IMR-90 (cell line): ENCODE measurements at regions not wholly inside any gene's neighbourhood (a gene's known extent, or its start where the extent isn't known, plus 50 kb on each side); places are given as distances from the start of the nearest gene placed in this dataset.

Experiments
- ATAC-seq: fragments of 200-7000 bp; cut with Tn5 transposase; 2 replicates; pipeline ENCODE4 v1.9.1; 2020; ENCODE audit warnings: low read depth, mild to moderate bottlenecking, moderate library complexity
- BruUV-seq: library from RNA; stranded (reverse); fragments of 400-500 nt; replicated peaks from 2 replicates; lab custom pipeline; 2021; lab: Mats Ljungman, UMichigan
- CTCF ChIA-PET: fragments of 300-600 bp; formaldehyde crosslinking; extraction: SDS; loops from one replicate; lab custom pipeline; 2021; ENCODE audit warnings: antibody characterized with exemption; lab: Yijun Ruan, JAX
- POLR2A ChIA-PET: fragments of 300-600 bp; sonication (Branson Sonifier 250); formaldehyde crosslinking; loops from one replicate; lab custom pipeline; 2022; ENCODE audit warnings: antibody characterized with exemption; ENCODE audit not compliant: unreplicated experiment; lab: Charles Lee
- DNase-seq: peaks from one replicate; pipeline ENCODE4 v3.0.0; 2013
- H2AFZ ChIP-seq: replicated peaks from 2 replicates; pipeline ENCODE3; 2013; ENCODE audit warnings: low read length, mild to moderate bottlenecking; ENCODE audit not compliant: poor library complexity
- H2AK5ac ChIP-seq: 2 replicates; pipeline ENCODE4 v1.6.1; 2013; ENCODE audit warnings: low read depth, low read length, inconsistent platforms
- H2AK9ac ChIP-seq: replicated peaks from 2 replicates; pipeline ENCODE3; 2013; ENCODE audit warnings: mild to moderate bottlenecking, low read depth, low read length, moderate library complexity; ENCODE audit not compliant: poor library complexity
- H2BK120ac ChIP-seq: 2 replicates; pipeline ENCODE4 v1.6.1; 2013; ENCODE audit warnings: low read depth, low read length, inconsistent platforms
- H2BK15ac ChIP-seq: 3 replicates; pipeline ENCODE4 v1.6.1; 2013; ENCODE audit warnings: low read depth, low read length, inconsistent platforms
- H2BK20ac ChIP-seq: 2 replicates; pipeline ENCODE4 v1.6.1; 2013; ENCODE audit warnings: low read depth, mild to moderate bottlenecking, inconsistent platforms, low read length, moderate library complexity
- H2BK5ac ChIP-seq: 2 replicates; pipeline ENCODE4 v1.6.1; 2013; ENCODE audit warnings: mild to moderate bottlenecking, low read depth, low read length, inconsistent platforms; ENCODE audit not compliant: poor library complexity, severe bottlenecking
- H3K14ac ChIP-seq: replicated peaks from 2 replicates; pipeline ENCODE4 v1.6.1; 2013; ENCODE audit warnings: low read depth, low read length, inconsistent platforms
- H3K18ac ChIP-seq: 2 replicates; pipeline ENCODE4 v1.6.1; 2013; ENCODE audit warnings: low read depth, low read length, control low read depth
- H3K23ac ChIP-seq: 2 replicates; pipeline ENCODE4 v1.6.1; 2013; ENCODE audit warnings: low read depth, low read length, inconsistent platforms
- H3K27ac ChIP-seq: 2 replicates; pipeline ENCODE4 v1.5.1; 2013; ENCODE audit warnings: mild to moderate bottlenecking, control low read depth, low read length; ENCODE audit not compliant: insufficient read depth
- H3K27me3 ChIP-seq: 2 replicates; pipeline ENCODE4 v1.6.1; 2013; ENCODE audit warnings: low read length; ENCODE audit not compliant: control insufficient read depth, insufficient read depth
- H3K36me3 ChIP-seq: 2 replicates; pipeline ENCODE4 v1.6.1; 2013; ENCODE audit warnings: low read length, mixed read lengths; ENCODE audit not compliant: control insufficient read depth, insufficient read depth
- H3K4ac ChIP-seq: 2 replicates; pipeline ENCODE4 v1.6.1; 2013; ENCODE audit warnings: low read depth, low read length, inconsistent platforms
- H3K4me1 ChIP-seq: 2 replicates; pipeline ENCODE4 v1.6.1; 2013; ENCODE audit warnings: low read length, mixed read lengths; ENCODE audit not compliant: control insufficient read depth, insufficient read depth
- H3K4me2 ChIP-seq: 2 replicates; pipeline ENCODE4 v1.6.1; 2013; ENCODE audit warnings: low read depth, mild to moderate bottlenecking, control low read depth, low read length, moderate library complexity
- H3K4me3 ChIP-seq: 2 replicates; pipeline ENCODE4 v1.5.1; 2013; ENCODE audit warnings: low read depth, mild to moderate bottlenecking, control low read depth, low read length, moderate library complexity; ENCODE audit not compliant: insufficient read depth
- H3K56ac ChIP-seq: 2 replicates; pipeline ENCODE4 v1.6.1; 2013; ENCODE audit warnings: low read length, inconsistent platforms; ENCODE audit not compliant: insufficient read depth; ENCODE audit errors: extremely low read depth
- H3K79me1 ChIP-seq, 2 experiments: 2 replicates each; pipeline ENCODE4 v1.6.1; 2013; ENCODE audit warnings: low read length in 2 of 2, inconsistent platforms in 1 of 2, low read depth in 1 of 2
- H3K9ac ChIP-seq: 2 replicates; pipeline ENCODE4 v1.6.1; 2013; ENCODE audit warnings: low read depth, low read length, control low read depth
- H3K9me1 ChIP-seq: 2 replicates; pipeline ENCODE4 v1.6.1; 2013; ENCODE audit warnings: low read length, inconsistent platforms; ENCODE audit not compliant: insufficient read depth
- H3K9me3 ChIP-seq: 2 replicates; pipeline ENCODE4 v1.6.1; 2013; ENCODE audit warnings: low read length; ENCODE audit not compliant: control insufficient read depth, insufficient read depth
- H4K20me1 ChIP-seq: 2 replicates; pipeline ENCODE4 v1.6.1; 2013; ENCODE audit warnings: low read length, inconsistent platforms; ENCODE audit not compliant: insufficient read depth
- H4K5ac ChIP-seq: 2 replicates; pipeline ENCODE4 v1.6.1; 2013; ENCODE audit warnings: mild to moderate bottlenecking, low read depth, low read length, control low read depth
- H4K8ac ChIP-seq, 2 experiments: 2 replicates each; pipeline ENCODE4 v1.6.1; 2013; ENCODE audit warnings: low read depth in 2 of 2, low read length in 2 of 2, control low read depth in 1 of 2, inconsistent platforms in 1 of 2
- H4K91ac ChIP-seq: 2 replicates; pipeline ENCODE4 v1.6.1; 2013; ENCODE audit warnings: low read depth, low read length, inconsistent platforms; ENCODE audit not compliant: insufficient read depth
- BHLHE40 ChIP-seq: fragments of 150-350 bp; IDR thresholded peaks from 2 replicates; pipeline ENCODE4 v1.6.1; 2016; ENCODE audit warnings: mild to moderate bottlenecking, low read depth, low read length
- CEBPB ChIP-seq: IDR thresholded peaks from 2 replicates; pipeline ENCODE4 v1.6.1; 2012; ENCODE audit warnings: low read depth, low read length, improper control_type of control experiment
- CHD1 ChIP-seq: IDR thresholded peaks from 2 replicates; pipeline ENCODE4 v1.6.1; 2012; ENCODE audit warnings: low read depth, low read length, improper control_type of control experiment
- CTCF ChIP-seq: conservative IDR thresholded peaks from 2 replicates; pipeline ENCODE4 v1.5.1; 2012; ENCODE audit warnings: mild to moderate bottlenecking, low read depth, low read length, improper control_type of control experiment
- ELK1 ChIP-seq: fragments of 150-350 bp; IDR thresholded peaks from 2 replicates; pipeline ENCODE4 v1.6.1; 2016; ENCODE audit warnings: low read depth, mild to moderate bottlenecking, low read length, moderate library complexity, borderline replicate concordance
- FOS ChIP-seq: fragments of 150-350 bp; IDR thresholded peaks from 2 replicates; pipeline ENCODE4 v1.6.1; 2016; ENCODE audit warnings: low read depth, low read length
- MAFK ChIP-seq: IDR thresholded peaks from 2 replicates; pipeline ENCODE4 v1.6.1; 2012; ENCODE audit warnings: low read depth, low read length, improper control_type of control experiment
- MAZ ChIP-seq: IDR thresholded peaks from 2 replicates; pipeline ENCODE4 v1.6.1; 2012; ENCODE audit warnings: low read depth, mild to moderate bottlenecking, low read length, improper control_type of control experiment, moderate library complexity, borderline replicate concordance
- MXI1 ChIP-seq: IDR thresholded peaks from 2 replicates; pipeline ENCODE4 v1.6.1; 2012; ENCODE audit warnings: low read depth, mild to moderate bottlenecking, low read length, moderate library complexity, borderline replicate concordance
- NFE2L2 ChIP-seq: fragments of 150-350 bp; IDR thresholded peaks from 2 replicates; pipeline ENCODE4 v1.6.1; 2016; ENCODE audit warnings: low read depth, mild to moderate bottlenecking, low read length
- POLR2A ChIP-seq: IDR thresholded peaks from 2 replicates; pipeline ENCODE4 v1.6.1; 2012; ENCODE audit warnings: mild to moderate bottlenecking, low read depth, low read length
- RAD21 ChIP-seq: IDR thresholded peaks from 2 replicates; pipeline ENCODE4 v1.6.1; 2012; ENCODE audit warnings: low read length, improper control_type of control experiment
- RCOR1 ChIP-seq: IDR thresholded peaks from 2 replicates; pipeline ENCODE4 v1.6.1; 2012; ENCODE audit warnings: mild to moderate bottlenecking, low read length, improper control_type of control experiment; ENCODE audit not compliant: insufficient replicate concordance
- RFX5 ChIP-seq: IDR thresholded peaks from 2 replicates; pipeline ENCODE4 v1.8.0; 2012; ENCODE audit warnings: low read depth, mild to moderate bottlenecking, low read length, moderate library complexity
- SMC3 ChIP-seq: fragments of 150-350 bp; IDR thresholded peaks from 2 replicates; pipeline ENCODE4 v1.6.1; 2016; ENCODE audit warnings: low read depth, mild to moderate bottlenecking, antibody characterized with exemption, low read length, moderate library complexity
- USF2 ChIP-seq: fragments of 150-350 bp; IDR thresholded peaks from 2 replicates; pipeline ENCODE4 v1.6.1; 2017; ENCODE audit warnings: mild to moderate bottlenecking, antibody characterized with exemption, low read length, low read depth
- WGBS, 2 experiments: methylation state at CpG; one replicate each; pipeline versions ENCODE4 v1.1.5 to v1.1.7; 2013; ENCODE audit warnings: missing lambda C conversion rate in 2 of 2; ENCODE audit not compliant: insufficient read length in 1 of 2; ENCODE audit errors: extremely low coverage in 2 of 2; 5-methylcytosine and 5-hydroxymethylcytosine counted together
- dilution Hi-C: fragments of 300-500 bp; cut with HindIII; formaldehyde crosslinking; loops from one replicate; pipeline ENCODE4 v1.14.3; 2018; ENCODE audit warnings: low sequenced_read_pairs; ENCODE audit not compliant: unreplicated experiment
- in situ Hi-C: fragments of 300-500 bp; cut with MboI; formaldehyde crosslinking; loops from 3 replicates; pipeline ENCODE4 v1.14.3; 2019; ENCODE audit warnings: low sequenced_read_pairs, inconsistent platforms, mixed read lengths
- intact Hi-C: fragments of 100-400 bp; cut with micrococcal nuclease; formaldehyde crosslinking; loops from 2 replicates; pipeline ENCODE4 v1.10.0; 2022

GRCh38 chr1:233490488-233490887 lies 123.4 kb upstream of the KCNK1 start:
- POLR2A ChIA-PET, result no interaction called here
- no peaks in the 10 kb centered on the region for H4K20me1 ChIP-seq
- H2BK120ac ChIP-seq, result no peak overlapping the region
- no peak overlapping the region for H3K14ac ChIP-seq
- no peak overlapping the region for H2BK20ac ChIP-seq
- no peak overlapping the region for H4K5ac ChIP-seq
- DNase-seq (no peak), ATAC-seq (no peak)
- no peak overlapping the region for H2AK5ac ChIP-seq
- intact Hi-C loops (no loop called here), in situ Hi-C loops (no loop called here), dilution Hi-C loops (no loop called here)
- no peak overlapping the region for H4K8ac ChIP-seq
- BruUV-seq, result no TSS peak
- no peaks in the 10 kb centered on the region for H3K27me3 ChIP-seq
- H3K4me1 ChIP-seq, result no peaks in the 10 kb centered on the region
- no peak overlapping the region for H2AK9ac ChIP-seq
- H3K36me3 ChIP-seq, result no peaks in the 10 kb centered on the region
- H2BK5ac ChIP-seq, result no peak overlapping the region
- no peak overlapping the region for H3K9ac ChIP-seq
- no peak overlapping the region for H4K91ac ChIP-seq
- TF ChIP-seq POLR2A (no peak), CTCF (no peak), CEBPB (no peak), MAFK (no peak), CHD1 (no peak), RCOR1 (no peak), FOS (no peak), SMC3 (no peak), NFE2L2 (no peak), BHLHE40 (no peak), USF2 (no peak), MAZ (no peak), MXI1 (no peak), RAD21 (no peak), ELK1 (no peak), RFX5 (no peak)
- H3K23ac ChIP-seq, result no peak overlapping the region
- no peak overlapping the region for H2BK15ac ChIP-seq
- H3K4me3 ChIP-seq, result no peak overlapping the region
- CTCF ChIA-PET, result no interaction called here
- H3K9me3 ChIP-seq, result peaks cover 8% of the 10 kb centered on the region
- WGBS, 2 experiments, result 0% methylated on average over 1 of the region's 2 CpGs; no CpG with 5 or more reads in 1 of the 2 experiments
- no peaks in the 10 kb centered on the region for H3K79me1 ChIP-seq
- no peaks in the 10 kb centered on the region for H3K9me1 ChIP-seq
- no peak overlapping the region for H3K56ac ChIP-seq
- H2AFZ ChIP-seq, result no peak overlapping the region
- no peak overlapping the region for H3K27ac ChIP-seq
- no peak overlapping the region for H3K4ac ChIP-seq
- H3K18ac ChIP-seq, result no peak overlapping the region
- H3K4me2 ChIP-seq, result no peak overlapping the region
